Activated CD4-positive, alpha-beta T cell treated with anti-CD3 and anti-CD28 coated beads, Interleukin-2, amount 50 U/mL, for 24 hours (primary cell): ENCODE measurements at regions not wholly inside any gene's neighbourhood (a gene's known extent, or its start where the extent isn't known, plus 50 kb on each side); places are given as distances from the start of the nearest gene placed in this dataset.
"Not testable (repeated sequence)": the region's sequence is repeated elsewhere in the genome, so short reads cannot be mapped to it uniquely, and the experiment has no call there.

Experiments used
- DNase-seq, 2 donors: peaks; one replicate each; pipeline ENCODE4 v3.0.0-alpha.2; 2020; ENCODE audit warnings: low read depth in 1 of 2, low spot score in 1 of 2

DNA sequence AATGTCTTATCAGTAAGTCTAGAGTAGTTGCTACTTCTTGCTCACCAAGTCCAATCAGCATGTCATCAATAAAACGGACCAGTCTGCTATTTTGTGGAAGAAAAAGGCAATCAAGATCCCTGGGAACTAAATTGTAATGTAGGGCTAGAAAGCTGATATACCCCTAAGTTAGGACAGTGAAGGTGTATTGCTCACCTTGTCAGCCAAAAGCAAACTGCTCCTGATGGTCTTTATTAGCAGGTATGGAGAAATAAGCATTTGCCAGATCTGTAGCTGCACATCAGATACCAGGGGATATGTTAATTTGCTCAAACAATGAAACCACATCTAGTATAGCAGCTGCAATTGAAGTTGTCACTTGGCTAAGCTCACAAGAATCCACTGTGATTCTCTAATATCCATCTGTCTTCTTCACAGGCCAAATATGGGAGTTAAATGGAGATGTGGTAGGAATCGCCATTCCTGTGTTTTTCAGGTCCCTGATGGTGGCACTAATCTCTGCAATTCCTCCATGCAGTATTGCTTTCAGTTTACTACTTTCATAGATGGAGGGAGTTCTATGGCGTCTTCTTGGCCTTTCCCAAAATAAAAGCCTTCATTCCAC is 75.0 kb downstream of the TMEM237 start:
- no peak for DNase-seq

DNA sequence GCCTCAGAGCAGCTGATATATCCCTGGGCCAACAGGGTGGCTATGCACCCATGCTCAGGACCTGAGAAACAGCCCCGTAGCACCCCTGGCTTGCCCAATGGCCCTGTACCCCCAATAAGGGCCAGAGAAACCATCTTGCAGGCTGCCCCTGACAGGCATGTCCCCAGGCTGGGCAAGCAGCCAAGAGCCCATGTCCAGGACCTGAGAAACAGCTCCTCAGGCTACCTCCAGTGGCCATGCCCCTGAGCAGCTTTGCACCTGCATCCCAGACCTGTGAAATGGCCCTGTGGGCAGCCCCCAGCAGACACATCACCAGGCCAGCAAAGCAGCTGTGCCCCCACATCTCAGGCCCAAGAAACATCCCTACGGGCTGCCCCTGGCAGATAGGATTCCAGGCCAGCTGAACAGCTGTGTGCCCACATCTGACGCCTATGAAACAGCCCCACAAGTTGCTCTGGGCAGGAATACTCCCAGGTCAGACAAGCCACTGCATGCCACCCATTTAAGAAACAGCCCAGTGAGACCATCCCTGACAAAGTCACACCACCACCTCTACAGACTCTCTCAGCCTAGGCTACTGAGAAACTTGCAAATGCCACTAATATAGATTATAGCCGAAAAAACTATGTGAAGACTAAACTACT is 84.1 kb downstream of the TMEM237 start:
- no peak for DNase-seq

DNA sequence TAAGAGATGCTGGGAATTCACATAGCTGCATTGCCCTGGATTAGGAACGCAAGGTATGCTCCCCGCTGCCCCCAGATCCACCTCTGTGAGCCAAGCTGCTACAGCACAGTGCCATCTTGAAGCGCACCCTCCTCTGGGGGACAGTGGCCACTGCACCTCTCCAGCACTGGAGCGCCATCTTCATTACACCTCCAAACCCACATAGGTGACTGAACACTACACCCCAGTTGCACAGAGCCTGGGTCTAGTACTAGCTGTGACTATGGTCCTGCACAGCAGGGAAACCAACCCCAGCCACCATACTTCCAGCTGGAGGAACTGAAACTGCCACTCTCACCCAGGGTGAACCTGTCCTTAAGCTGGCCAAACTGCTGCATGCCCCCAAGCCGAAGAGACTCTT is 84.6 kb downstream of the TMEM237 start:
- DNase-seq: no peak

DNA sequence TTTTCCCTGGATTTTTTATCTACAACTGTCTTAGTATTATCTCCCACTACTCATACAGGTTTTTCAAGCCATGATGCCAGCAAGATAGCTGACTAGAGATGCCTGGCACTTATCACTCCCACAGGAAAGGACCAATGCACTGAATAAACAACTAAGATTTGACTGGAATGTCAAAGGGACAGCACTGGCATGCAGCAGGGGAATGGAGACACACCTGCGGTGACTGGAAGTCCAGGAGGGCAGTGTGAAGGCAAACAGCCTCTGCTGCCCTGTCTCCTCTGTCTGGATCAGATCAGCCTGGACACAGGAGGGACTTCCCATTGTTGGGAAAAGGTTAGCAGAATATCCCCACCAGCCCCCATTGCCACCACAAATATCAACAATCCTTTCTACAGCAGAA is 85.1 kb downstream of the TMEM237 start:
- no peak for DNase-seq

DNA sequence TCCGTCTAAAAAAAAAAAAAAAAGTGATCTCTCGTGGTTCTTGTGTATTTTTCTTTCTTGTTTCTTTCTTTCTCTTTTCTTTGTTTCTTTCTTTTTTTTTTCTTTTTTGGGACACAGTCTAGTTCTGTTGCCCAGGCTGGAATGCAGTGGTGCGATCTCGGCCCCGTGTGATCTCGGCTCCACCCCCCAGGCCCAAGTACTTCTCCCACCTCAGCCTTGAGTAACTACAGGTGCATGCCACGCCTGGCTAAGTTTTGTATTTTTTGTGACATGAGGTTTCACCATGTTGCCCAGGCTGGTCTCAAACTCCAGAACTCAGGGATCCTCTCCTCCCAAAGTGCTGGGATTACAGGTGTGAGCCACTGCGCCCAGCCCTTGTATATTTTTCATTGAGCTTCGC is 91.4 kb downstream of the TMEM237 start:
- no peak for DNase-seq

DNA sequence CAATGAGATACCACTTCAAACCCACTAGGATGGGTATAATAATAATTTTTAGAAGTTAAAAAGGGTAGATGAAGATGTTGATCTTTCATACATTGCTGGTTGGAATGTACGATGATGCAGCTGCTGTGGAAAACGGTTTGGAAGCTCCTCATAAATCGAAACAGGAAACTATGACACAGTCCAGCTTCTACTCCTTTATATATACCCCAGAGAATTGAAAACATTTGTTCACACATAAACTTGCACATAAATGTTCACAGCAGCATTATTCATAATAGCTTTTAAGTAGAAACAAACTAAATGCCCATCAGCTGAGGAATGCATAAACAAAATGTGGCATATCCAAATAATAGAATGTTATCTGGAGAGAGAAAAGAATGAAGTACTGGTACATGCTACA is 95.0 kb downstream of the STRADB start:
- DNase-seq: no peak

DNA sequence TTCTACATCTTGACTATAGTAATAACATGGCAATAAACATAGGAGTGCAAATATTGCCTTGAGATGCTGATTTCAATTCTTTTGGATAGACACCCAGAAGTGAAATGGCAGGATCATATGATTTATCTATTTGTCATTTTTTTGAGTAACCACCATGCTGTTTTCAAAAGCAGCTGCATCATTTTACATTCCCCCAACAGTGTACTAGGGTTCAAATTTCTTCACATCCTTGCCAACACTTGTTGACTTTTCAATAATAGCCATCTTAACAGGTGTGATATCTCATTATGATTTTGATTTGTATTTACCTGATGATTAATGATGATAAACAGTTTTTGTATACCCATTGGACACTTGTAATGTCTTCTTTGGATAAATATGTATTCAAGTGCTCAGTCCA is 90.8 kb downstream of the STRADB start:
- DNase-seq: no peak

DNA sequence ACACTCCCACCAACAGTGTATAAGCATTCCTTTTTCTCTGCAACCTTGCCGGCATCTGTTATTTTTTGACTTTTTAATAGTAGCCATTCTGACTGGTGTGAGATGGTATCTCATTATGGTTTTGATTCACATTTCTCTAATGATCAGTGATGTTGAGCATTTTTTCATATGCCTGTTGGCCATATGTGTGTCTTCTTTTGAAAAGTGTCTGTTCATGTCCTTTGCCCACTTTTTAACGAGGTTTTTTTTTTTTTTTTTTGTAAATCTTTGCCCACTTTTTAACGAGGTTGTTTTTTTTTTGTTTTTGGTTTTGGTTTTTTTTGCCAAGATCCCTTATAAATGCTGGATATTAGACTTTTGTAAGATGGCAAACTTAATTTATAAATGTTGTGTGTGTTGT is 87.7 kb downstream of the STRADB start:
- not testable (repeated sequence) for DNase-seq

DNA sequence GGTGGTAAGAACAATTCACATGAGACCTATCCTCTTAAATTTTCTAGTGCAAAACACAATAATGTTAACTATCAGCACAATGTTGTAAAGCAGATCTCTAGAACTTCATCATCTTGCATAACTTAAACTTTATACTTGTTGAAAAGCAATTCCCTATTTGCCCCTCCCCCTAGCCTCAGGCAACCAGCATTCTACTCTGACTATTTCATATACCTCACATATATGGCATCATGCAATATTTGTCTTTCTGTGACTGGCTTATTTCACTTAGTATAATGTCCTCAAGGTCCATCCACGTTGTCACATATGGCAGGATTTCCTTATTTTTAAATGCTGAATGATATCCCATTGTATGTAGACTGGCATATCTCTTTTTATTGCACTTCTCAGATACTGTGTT is 86.5 kb downstream of the STRADB start:
- no peak for DNase-seq

DNA sequence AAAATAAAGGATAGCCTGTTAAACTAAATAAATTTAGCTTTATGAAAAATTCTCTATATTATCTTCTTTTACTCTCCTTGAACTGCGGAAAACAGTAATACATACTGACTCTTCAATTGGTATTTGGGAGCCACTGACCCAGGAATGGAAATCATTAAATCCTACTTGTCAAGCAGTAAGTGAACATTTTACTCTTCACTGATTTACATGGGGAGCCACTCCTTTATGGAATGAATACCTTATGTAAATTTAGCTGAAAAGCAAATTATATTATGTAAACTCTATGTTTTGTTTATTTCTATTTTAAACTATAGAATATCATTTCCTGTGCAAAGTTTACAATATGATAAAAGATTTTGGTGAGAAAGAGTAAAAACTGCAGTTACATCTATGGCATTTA is 85.2 kb downstream of the STRADB start:
- no peak for DNase-seq

DNA sequence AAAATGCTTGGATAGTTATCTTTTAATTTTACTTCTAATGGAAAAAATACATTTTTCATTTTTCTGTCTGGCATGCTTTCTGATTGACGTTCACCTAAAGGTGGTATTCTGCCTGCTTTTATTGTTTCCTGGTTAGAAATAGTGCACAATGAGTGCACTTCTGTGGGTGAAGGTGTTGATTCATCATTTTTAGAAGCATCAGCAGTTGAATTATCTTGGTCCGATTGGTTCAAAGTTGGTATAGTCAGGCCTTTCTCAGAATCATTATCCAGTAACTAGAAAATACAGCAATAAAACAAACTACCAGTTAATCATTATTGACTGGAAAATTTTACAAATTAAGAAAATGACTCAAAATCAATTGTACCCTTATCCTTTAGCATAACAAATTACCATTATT is 84.5 kb downstream of the STRADB start:
- DNase-seq: no peak

DNA sequence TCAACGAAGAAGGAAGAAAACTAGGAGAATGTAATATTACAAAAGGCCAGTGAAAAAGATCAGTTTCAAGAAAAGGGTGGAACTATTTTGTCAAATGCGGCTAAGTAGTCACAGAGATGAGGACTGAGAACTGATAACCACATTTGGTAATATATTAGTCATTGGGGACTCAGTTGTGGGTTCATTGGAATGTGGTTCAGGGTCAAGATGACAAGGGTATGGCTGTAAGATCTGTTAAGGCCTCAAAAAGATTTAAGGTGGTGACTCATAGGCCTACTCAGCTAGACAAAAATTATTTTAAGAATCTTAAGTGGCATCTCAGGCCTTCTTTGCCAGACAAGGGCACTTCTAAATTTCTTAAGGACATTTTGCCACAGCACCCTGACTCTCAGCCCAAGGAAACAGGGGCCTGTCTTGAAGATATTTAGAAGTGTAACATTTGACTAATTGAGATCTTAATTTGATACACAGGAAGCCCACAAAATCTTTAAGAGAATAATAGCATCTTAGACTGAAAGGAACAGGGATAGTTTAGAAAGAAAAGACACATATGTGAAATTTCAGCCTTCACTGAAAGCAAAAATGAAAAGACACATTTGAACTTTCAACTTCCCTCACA is 81.3 kb downstream of the STRADB start:
- DNase-seq: peak in 1 of 2 donors; percentile 3
